Peyer's patch (tissue), 4 donors: ENCODE measurements at regions not wholly inside any gene's neighbourhood (a gene's known extent, or its start where the extent isn't known, plus 50 kb on each side); places are given as distances from the start of the nearest gene placed in this dataset.

Experiments
- DNase-seq, 3 donors: peaks; one replicate each; pipeline ENCODE4 v3.0.0-alpha.2; 2017 to 2019
- H3K27ac ChIP-seq, 4 donors: fragments of 200-600 bp; sonication (generic); one replicate each; pipeline ENCODE4 v1.5.1; 2016 to 2019
- H3K27me3 ChIP-seq, 2 donors: fragments of 200-600 bp; sonication (generic); one replicate each; pipeline ENCODE4 v1.5.1; 2019
- H3K36me3 ChIP-seq, 3 donors: fragments of 200-600 bp; sonication (generic); one replicate each; pipeline ENCODE4 v1.5.1; 2016 to 2019
- H3K4me1 ChIP-seq, 4 donors: fragments of 200-600 bp; sonication (generic); one replicate each; pipeline ENCODE4 v1.5.1; 2016 to 2019
- H3K4me3 ChIP-seq, 4 donors: fragments of 200-600 bp; sonication (generic); 1 replicate in 3 of 4; 2 replicates in 1 of 4; pipeline ENCODE4 v1.5.1; 2016 to 2019; ENCODE audit warnings: mild to moderate bottlenecking in 1 of 4
- H3K9me3 ChIP-seq, 4 donors: fragments of 200-600 bp; sonication (generic); one replicate each; pipeline ENCODE4 v1.5.1; 2016 to 2019; ENCODE audit warnings: mild to moderate bottlenecking in 1 of 4
- POLR2A ChIP-seq, 2 donors: fragments of 450-650 bp; IDR thresholded peaks; one replicate each; pipeline ENCODE4 v1.5.1; 2017; ENCODE audit warnings: antibody characterized with exemption in 2 of 2, mild to moderate bottlenecking in 2 of 2, moderate library complexity in 2 of 2
- TF ChIP-seq, protein P1 (sequence below), 6 experiments: fragments of 450-650 bp in 4 of 6; fragments of 200-600 bp in 2 of 6; sonication (generic) in 1 of 6; IDR thresholded peaks; one replicate each; pipeline ENCODE4 v1.5.1; 2017 to 2019; ENCODE audit warnings: antibody characterized with exemption in 6 of 6, mild to moderate bottlenecking in 3 of 6, moderate library complexity in 1 of 6

- TF ChIP-seq, protein P1, sequence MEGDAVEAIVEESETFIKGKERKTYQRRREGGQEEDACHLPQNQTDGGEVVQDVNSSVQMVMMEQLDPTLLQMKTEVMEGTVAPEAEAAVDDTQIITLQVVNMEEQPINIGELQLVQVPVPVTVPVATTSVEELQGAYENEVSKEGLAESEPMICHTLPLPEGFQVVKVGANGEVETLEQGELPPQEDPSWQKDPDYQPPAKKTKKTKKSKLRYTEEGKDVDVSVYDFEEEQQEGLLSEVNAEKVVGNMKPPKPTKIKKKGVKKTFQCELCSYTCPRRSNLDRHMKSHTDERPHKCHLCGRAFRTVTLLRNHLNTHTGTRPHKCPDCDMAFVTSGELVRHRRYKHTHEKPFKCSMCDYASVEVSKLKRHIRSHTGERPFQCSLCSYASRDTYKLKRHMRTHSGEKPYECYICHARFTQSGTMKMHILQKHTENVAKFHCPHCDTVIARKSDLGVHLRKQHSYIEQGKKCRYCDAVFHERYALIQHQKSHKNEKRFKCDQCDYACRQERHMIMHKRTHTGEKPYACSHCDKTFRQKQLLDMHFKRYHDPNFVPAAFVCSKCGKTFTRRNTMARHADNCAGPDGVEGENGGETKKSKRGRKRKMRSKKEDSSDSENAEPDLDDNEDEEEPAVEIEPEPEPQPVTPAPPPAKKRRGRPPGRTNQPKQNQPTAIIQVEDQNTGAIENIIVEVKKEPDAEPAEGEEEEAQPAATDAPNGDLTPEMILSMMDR (IDR thresholded peaks at IDR 0.05): no peak
- TF ChIP-seq POLR2A (IDR thresholded peaks at IDR 0.05): no peak
- Histone ChIP-seq H3K27me3 (no peaks in the 10 kb centered on the region), H3K36me3 (no peaks in the 10 kb centered on the region), H3K9me3 (no peaks in the 10 kb centered on the region), H3K27ac (no peak overlapping the region), H3K4me1 (no peaks in the 10 kb centered on the region), H3K4me3 (no peak overlapping the region)
- no peak for DNase-seq
These were observed 784.1 kb downstream of the UQCRFS1 start for GRCh38 chr19:28428663-28429348.

DNA sequence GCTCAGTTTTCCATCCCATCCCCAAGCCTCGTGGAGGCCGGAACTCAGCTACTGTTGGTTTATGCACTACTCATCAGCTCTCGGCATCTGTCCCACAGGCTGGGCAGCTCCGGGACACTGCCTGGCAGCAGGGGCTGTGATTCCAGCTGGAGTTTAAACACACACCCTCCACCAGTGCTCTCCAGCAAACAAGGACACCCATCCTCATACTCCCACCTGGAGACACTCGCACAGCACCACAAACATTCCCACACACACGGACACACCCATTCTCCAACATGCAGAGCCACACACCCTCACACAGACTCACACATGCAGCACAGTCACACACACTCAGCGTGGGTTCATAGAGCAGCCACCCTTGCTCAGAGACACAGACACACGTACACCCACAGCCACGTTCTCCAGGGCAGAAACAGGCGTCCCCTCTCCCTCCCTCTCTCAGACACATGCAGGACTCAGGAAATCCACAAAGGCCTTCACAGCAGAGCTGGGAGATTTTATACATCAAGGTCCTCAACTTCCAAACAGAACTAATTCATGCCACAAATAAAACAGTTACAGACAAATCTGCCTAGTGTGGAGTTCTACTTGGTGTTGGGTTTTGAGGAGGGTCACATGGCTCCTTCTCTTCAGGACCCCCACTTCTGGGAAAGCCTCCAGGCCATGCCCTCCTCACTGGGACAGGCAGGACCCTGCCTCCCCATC, 785.4 kb downstream of the UQCRFS1 start:
- H3K9me3 ChIP-seq: no peaks in the 10 kb centered on the region
- H3K27ac ChIP-seq: no peak overlapping the region
- no peaks in the 10 kb centered on the region for H3K36me3 ChIP-seq
- H3K4me1 ChIP-seq: no peaks in the 10 kb centered on the region
- no peak overlapping the region for H3K4me3 ChIP-seq
- H3K27me3 ChIP-seq: no peaks in the 10 kb centered on the region
- DNase-seq: no peak
- TF ChIP-seq POLR2A (IDR thresholded peaks at IDR 0.05): no peak
- TF ChIP-seq, protein P1 (IDR thresholded peaks at IDR 0.05): no peak

GRCh38 chr19:28426730-28427225, 786.2 kb downstream of the UQCRFS1 start:
- Histone ChIP-seq H3K4me1 (no peaks in the 10 kb centered on the region), H3K4me3 (no peak overlapping the region), H3K27me3 (no peaks in the 10 kb centered on the region), H3K27ac (no peak overlapping the region), H3K9me3 (no peaks in the 10 kb centered on the region), H3K36me3 (no peaks in the 10 kb centered on the region)
- DNase-seq: no peak
- no peak for TF ChIP-seq POLR2A (IDR thresholded peaks at IDR 0.05)
- TF ChIP-seq, protein P1 (IDR thresholded peaks at IDR 0.05): no peak

- Histone ChIP-seq H3K4me1 (no peaks in the 10 kb centered on the region), H3K4me3 (no peak overlapping the region), H3K36me3 (no peaks in the 10 kb centered on the region), H3K27ac (no peak overlapping the region), H3K9me3 (no peaks in the 10 kb centered on the region), H3K27me3 (no peaks in the 10 kb centered on the region)
- TF ChIP-seq, protein P1 (IDR thresholded peaks at IDR 0.05): no peak
- TF ChIP-seq POLR2A (IDR thresholded peaks at IDR 0.05): no peak
- DNase-seq: no peak
These were observed 786.7 kb downstream of the UQCRFS1 start for GRCh38 chr19:28426110-28426729.

DNA sequence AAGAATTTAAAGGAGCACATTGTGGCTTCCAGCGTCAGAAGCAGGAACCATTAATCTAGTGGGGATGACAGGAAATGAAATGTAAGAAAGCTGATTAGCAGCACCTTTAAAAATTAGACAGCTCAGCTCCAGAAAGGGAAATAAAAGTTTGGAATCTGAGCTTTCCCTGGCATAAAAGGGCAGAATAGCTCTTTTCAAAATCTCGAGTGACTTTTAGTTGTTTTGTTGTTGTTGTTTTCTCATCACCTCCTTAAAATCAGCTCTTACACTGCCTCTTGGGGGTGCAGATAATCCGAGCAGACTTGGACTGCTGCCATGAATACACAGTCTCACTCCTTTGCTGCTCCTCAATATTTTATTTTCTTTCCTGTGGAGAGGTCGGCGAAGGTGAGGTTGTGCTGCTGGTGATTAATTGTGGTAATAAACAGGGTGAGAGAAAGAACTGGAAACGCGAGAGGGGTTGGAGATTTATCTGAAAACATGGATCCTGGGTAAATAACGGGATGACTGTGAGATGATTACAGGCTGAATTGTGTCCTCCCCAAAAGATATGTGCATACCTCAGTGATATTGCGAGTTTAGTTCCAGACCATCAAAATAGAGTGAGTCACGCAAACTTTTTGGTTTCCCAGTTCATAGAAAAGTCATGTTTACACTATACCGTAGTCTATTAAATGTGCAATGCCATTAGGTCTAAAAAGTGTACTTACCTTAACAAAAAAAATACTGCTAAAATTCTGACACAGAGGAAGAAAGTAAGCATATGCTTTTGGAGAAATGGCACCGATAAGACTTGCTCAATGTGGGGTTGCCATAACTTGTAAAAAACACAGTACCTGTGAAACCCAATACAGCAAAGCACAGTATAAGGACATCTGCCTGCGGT, 787.7 kb downstream of the UQCRFS1 start:
- no peak overlapping the region for H3K4me3 ChIP-seq
- TF ChIP-seq, protein P1 (IDR thresholded peaks at IDR 0.05): no peak
- H3K27ac ChIP-seq: no peak overlapping the region
- no peaks in the 10 kb centered on the region for H3K9me3 ChIP-seq
- H3K36me3 ChIP-seq: no peaks in the 10 kb centered on the region
- H3K4me1 ChIP-seq: no peaks in the 10 kb centered on the region
- no peak for DNase-seq
- H3K27me3 ChIP-seq: no peaks in the 10 kb centered on the region
